GM12878 (cell line): ENCODE measurements at regions not wholly inside any gene's neighbourhood (a gene's known extent, or its start where the extent isn't known, plus 50 kb on each side); places are given as distances from the start of the nearest gene placed in this dataset.

Experiments
- ATAC-seq: fragments of 200-7000 bp; cut with Tn5 transposase; 3 replicates; pipeline ENCODE4 v1.9.1; 2020; ENCODE audit warnings: mild to moderate bottlenecking, moderate library complexity
- BruUV-seq: library from RNA; stranded (reverse); fragments of 400-500 nt; replicated peaks from 2 replicates; lab custom pipeline; 2021; lab: Mats Ljungman, UMichigan
- CTCF ChIA-PET: fragments of 300-600 bp; sonication (Branson Sonifier 250); formaldehyde crosslinking; extraction: SDS; loops from one replicate; lab custom pipeline; 2021; ENCODE audit warnings: inconsistent platforms; lab: Yijun Ruan, JAX
- POLR2A ChIA-PET: fragments of 350-600 bp; formaldehyde crosslinking; extraction: SDS; loops from one replicate; lab custom pipeline; 2021; ENCODE audit warnings: inconsistent platforms; lab: Charles Lee
- RAD21 ChIA-PET: fragments of 300-600 bp; sonication (Branson Sonifier 250); formaldehyde crosslinking; loops from one replicate; lab custom pipeline; 2023; ENCODE audit warnings: antibody characterized with exemption; ENCODE audit not compliant: unreplicated experiment; lab: Charles Lee
- SMC1A ChIA-PET: fragments of 300-600 bp; sonication (Branson Sonifier 250); formaldehyde crosslinking; loops from one replicate; lab custom pipeline; 2023; ENCODE audit not compliant: unreplicated experiment, uncharacterized antibody; lab: Charles Lee
- DNase-seq: peaks from one replicate; pipeline ENCODE4 v3.0.0-alpha.2; 2011; ENCODE audit warnings: low read depth, low spot score
- FAIRE-seq: peaks from 3 replicates; lab custom pipeline; 2011; peaks lifted over from hg19 to GRCh38; lab: Jason Lieb, UNC
- H2AFZ ChIP-seq: 2 replicates; pipeline ENCODE4 v1.6.0; 2011; ENCODE audit warnings: low read depth, low read length, control low read depth; ENCODE audit not compliant: control insufficient read depth
- H3K27ac ChIP-seq: 2 replicates; pipeline ENCODE4 v1.5.1; 2011; ENCODE audit warnings: control low read depth; ENCODE audit not compliant: control insufficient read depth, insufficient read depth
- H3K27me3 ChIP-seq, 2 experiments: replicated peaks in 1 of 2; 2 replicates each; pipeline versions ENCODE4 v1.6.0 to v1.6.1; 2011; ENCODE audit warnings: low read length in 1 of 2; ENCODE audit not compliant: control insufficient read depth in 2 of 2, insufficient read depth in 2 of 2
- H3K36me3 ChIP-seq, 2 experiments: 2 replicates each; pipeline ENCODE4 v1.5.1; 2011; ENCODE audit warnings: low read length in 1 of 2; ENCODE audit not compliant: control insufficient read depth in 2 of 2, insufficient read depth in 2 of 2
- H3K4me1 ChIP-seq: 2 replicates; pipeline ENCODE4 v1.6.1; 2011; ENCODE audit warnings: mild to moderate bottlenecking, low read length, moderate library complexity, mixed read lengths; ENCODE audit not compliant: control insufficient read depth, insufficient read depth
- H3K4me2 ChIP-seq: 2 replicates; pipeline ENCODE4 v1.6.0; 2011; ENCODE audit warnings: control low read depth; ENCODE audit not compliant: control insufficient read depth, insufficient read depth
- H3K4me3 ChIP-seq: fragments of 200-600 bp; sonication (generic); 2 replicates; pipeline ENCODE4 v1.5.1; 2016
- H3K79me2 ChIP-seq: 2 replicates; pipeline ENCODE4 v1.6.0; 2011; ENCODE audit warnings: low read length; ENCODE audit not compliant: control insufficient read depth, insufficient read depth
- H3K9ac ChIP-seq: 2 replicates; pipeline ENCODE4 v1.8.0; 2011; ENCODE audit warnings: low read length, control low read depth, mixed read lengths; ENCODE audit not compliant: control insufficient read depth, insufficient read depth
- H3K9me3 ChIP-seq: replicated peaks from 3 replicates; pipeline ENCODE4 v1.5.1; 2011; ENCODE audit warnings: mild to moderate bottlenecking, low read length; ENCODE audit not compliant: control insufficient read depth, insufficient read depth
- H4K20me1 ChIP-seq: 2 replicates; pipeline ENCODE4 v1.6.0; 2011; ENCODE audit not compliant: control insufficient read depth, insufficient read depth
- BCL3 ChIP-seq: IDR thresholded peaks from 2 replicates; pipeline ENCODE4 v1.6.1; 2011; ENCODE audit warnings: borderline replicate concordance, low read depth, mild to moderate bottlenecking, moderate library complexity, low read length; ENCODE audit not compliant: insufficient read depth, poor library complexity, severe bottlenecking
- CHD4 ChIP-seq: fragments of 200-600 bp; sonication (generic); IDR thresholded peaks from 2 replicates; pipeline ENCODE4 v1.6.1; 2016; ENCODE audit warnings: mild to moderate bottlenecking
- CREM ChIP-seq: IDR thresholded peaks from 2 replicates; pipeline ENCODE4 v1.6.1; 2014; ENCODE audit warnings: antibody characterized with exemption, low read depth
- HDAC6 ChIP-seq: fragments of 200-600 bp; sonication (generic); IDR thresholded peaks from one replicate; pipeline ENCODE4 v1.8.0; 2017; ENCODE audit warnings: antibody characterized with exemption; ENCODE audit not compliant: unreplicated experiment
- IKZF2 ChIP-seq, 2 experiments: fragments of 450-650 bp; IDR thresholded peaks; 2 replicates each; pipeline ENCODE4 v1.6.1; 2017; ENCODE audit warnings: mild to moderate bottlenecking in 2 of 2, moderate library complexity in 2 of 2
- JUNB ChIP-seq: IDR thresholded peaks from 2 replicates; pipeline ENCODE4 v1.6.1; 2016; ENCODE audit warnings: antibody characterized with exemption, mild to moderate bottlenecking
- KLF5 ChIP-seq: fragments of 450-650 bp; IDR thresholded peaks from 2 replicates; pipeline ENCODE4 v1.6.1; 2014; ENCODE audit warnings: mild to moderate bottlenecking; ENCODE audit not compliant: partially characterized antibody
- MEF2A ChIP-seq: IDR thresholded peaks from 2 replicates; pipeline ENCODE4 v1.6.1; 2011; ENCODE audit warnings: low read depth, mild to moderate bottlenecking, low read length, moderate library complexity; ENCODE audit not compliant: insufficient read depth
- MTA2 ChIP-seq: fragments of 450-650 bp; IDR thresholded peaks from 2 replicates; pipeline ENCODE4 v1.6.1; 2016; ENCODE audit warnings: low read depth, mild to moderate bottlenecking, moderate library complexity
- MTA3 ChIP-seq: IDR thresholded peaks from 2 replicates; pipeline ENCODE4 v1.6.1; 2012; ENCODE audit warnings: low read length, inconsistent platforms, borderline replicate concordance
- PAX5 ChIP-seq: IDR thresholded peaks from 2 replicates; pipeline ENCODE4 v1.6.1; 2011; ENCODE audit warnings: low read depth, low read length, borderline replicate concordance
- PAX8 ChIP-seq: fragments of 450-650 bp; IDR thresholded peaks from 2 replicates; pipeline ENCODE4 v1.6.1; 2017; ENCODE audit warnings: mild to moderate bottlenecking, moderate library complexity
- RELB ChIP-seq: fragments of 450-650 bp; IDR thresholded peaks from 2 replicates; pipeline ENCODE4 v1.6.1; 2017; ENCODE audit warnings: low read depth, mild to moderate bottlenecking, moderate library complexity
- SMARCA5 ChIP-seq: fragments of 450-650 bp; IDR thresholded peaks from 2 replicates; pipeline ENCODE4 v1.6.1; 2017; ENCODE audit warnings: mild to moderate bottlenecking
- SREBF2 ChIP-seq: IDR thresholded peaks from 2 replicates; pipeline ENCODE4 v1.6.1; 2012; ENCODE audit warnings: mild to moderate bottlenecking, low read length
- ZZZ3 ChIP-seq: IDR thresholded peaks from 2 replicates; pipeline ENCODE4 v1.6.1; 2011; ENCODE audit warnings: low read depth; ENCODE audit not compliant: control insufficient read depth, insufficient read length
- WGBS: methylation state at CpG from one replicate; pipeline ENCODE4 v1.1.6; 2016; ENCODE audit warnings: low lambda C conversion rate; ENCODE audit not compliant: insufficient replicate concordance, insufficient coverage; ENCODE audit errors: missing lambda C conversion rate; 5-methylcytosine and 5-hydroxymethylcytosine counted together
- in situ Hi-C: fragments of 300-500 bp; cut with MboI; formaldehyde crosslinking; loops from 9 replicates; pipeline ENCODE4 v1.14.3; 2018; ENCODE audit warnings: mixed read lengths
- intact Hi-C: fragments of 100-400 bp; cut with micrococcal nuclease; formaldehyde crosslinking; loops from one replicate; pipeline ENCODE4 v1.14.2; 2022; ENCODE audit not compliant: unreplicated experiment
- TF ChIP-seq, protein P1 (sequence below): fragments of 450-650 bp; IDR thresholded peaks from 2 replicates; pipeline ENCODE4 v1.6.1; 2016; ENCODE audit warnings: mild to moderate bottlenecking

DNA sequence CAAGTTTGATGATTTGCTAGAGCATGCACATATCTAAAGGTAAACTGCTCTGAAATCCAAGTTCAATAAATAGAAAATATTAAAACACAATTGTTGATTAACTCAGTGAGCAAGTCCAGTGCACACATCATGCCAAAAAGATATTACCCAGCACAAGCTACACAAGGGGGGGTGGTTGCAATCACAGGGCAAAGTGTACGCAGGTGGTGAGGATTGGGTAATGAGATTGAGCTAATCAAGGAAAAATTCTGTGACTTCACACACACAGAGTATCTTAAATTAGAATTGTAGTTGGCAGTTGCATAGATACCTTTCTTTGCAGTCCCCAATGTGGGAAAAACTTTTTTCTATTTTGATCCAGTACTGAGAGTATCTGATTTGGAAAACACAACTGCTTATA lies 156.1 kb upstream of the NTRK2 start (continued):
- TF ChIP-seq, protein P1, sequence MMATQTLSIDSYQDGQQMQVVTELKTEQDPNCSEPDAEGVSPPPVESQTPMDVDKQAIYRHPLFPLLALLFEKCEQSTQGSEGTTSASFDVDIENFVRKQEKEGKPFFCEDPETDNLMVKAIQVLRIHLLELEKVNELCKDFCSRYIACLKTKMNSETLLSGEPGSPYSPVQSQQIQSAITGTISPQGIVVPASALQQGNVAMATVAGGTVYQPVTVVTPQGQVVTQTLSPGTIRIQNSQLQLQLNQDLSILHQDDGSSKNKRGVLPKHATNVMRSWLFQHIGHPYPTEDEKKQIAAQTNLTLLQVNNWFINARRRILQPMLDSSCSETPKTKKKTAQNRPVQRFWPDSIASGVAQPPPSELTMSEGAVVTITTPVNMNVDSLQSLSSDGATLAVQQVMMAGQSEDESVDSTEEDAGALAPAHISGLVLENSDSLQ, result no peak
- TF ChIP-seq MEF2A, result no peak
- TF ChIP-seq, all 136 proteins: peak for 0

- RAD21 ChIA-PET, result no interaction called here
- TF ChIP-seq CHD4, result no peak
- no peak for TF ChIP-seq PAX5
- no peak for TF ChIP-seq JUNB
- no peak for TF ChIP-seq RELB
- TF ChIP-seq SMARCA5, result no peak
- no peak for TF ChIP-seq MTA3
- no peak for TF ChIP-seq KLF5
- no peak for TF ChIP-seq SREBF2
- no peak for TF ChIP-seq ZZZ3
- no peak for TF ChIP-seq IKZF2 (IDR thresholded peaks at IDR 0.05)
- no peak for TF ChIP-seq PAX8
- no peak for TF ChIP-seq MTA2
- TF ChIP-seq HDAC6, result no peak
- TF ChIP-seq BCL3, result no peak
- TF ChIP-seq CREM, result no peak
- FAIRE-seq, result no peak
Measured at GRCh38 chr9:84513979-84514378, 155.6 kb upstream of the NTRK2 start.

More at GRCh38 chr9:84513979-84514378, 155.6 kb upstream of the NTRK2 start:
- no peak overlapping the region for H2AFZ ChIP-seq
- no peaks in the 10 kb centered on the region; the same call in 2 of the 3 replicates for H3K9me3 ChIP-seq
- ChIA-PET CTCF (no interaction called here), SMC1A (no interaction called here), POLR2A (no interaction called here)
- H3K4me1 ChIP-seq, result no peaks in the 10 kb centered on the region
- no peak overlapping the region for H3K4me2 ChIP-seq
- 26% methylated on average over 2 of the region's 2 CpGs for WGBS
- no peak overlapping the region for H3K4me3 ChIP-seq
- in situ Hi-C loops (no loop called here), intact Hi-C loops (no loop called here)
- no peaks in the 10 kb centered on the region for H3K79me2 ChIP-seq
- no peaks in the 10 kb centered on the region for H4K20me1 ChIP-seq
- H3K27me3 ChIP-seq, result no peaks in the 10 kb centered on the region
- ATAC-seq (no peak), DNase-seq (no peak)
- H3K27ac ChIP-seq, result no peak overlapping the region
- BruUV-seq, result no TSS peak
- H3K9ac ChIP-seq, result no peak overlapping the region
- H3K36me3 ChIP-seq, result no peaks in the 10 kb centered on the region
